ENCODE measurements at regions not wholly inside any gene's neighbourhood (a gene's known extent, or its start where the extent isn't known, plus 50 kb on each side); places are given as distances from the start of the nearest gene placed in this dataset.
A peak's percentile ranks its signal among the peaks of the same experiment; 100 is the strongest.

- no peak for DNase-seq (ENCODE audit: low spot score)
Measured at GRCh38 chr6:129967427-129967826, 51.0 kb upstream of the L3MBTL3 start.

GRCh38 chr6:129966125-129966524 lies 52.3 kb upstream of the L3MBTL3 start:
- DNase-seq (ENCODE audit: low spot score), result no peak

- no peak for DNase-seq (ENCODE audit: low spot score)
Measured at GRCh38 chr6:129965096-129965495, 53.3 kb upstream of the L3MBTL3 start.

- DNase-seq (ENCODE audit: low spot score), result no peak
Measured at GRCh38 chr6:129959358-129959930, 58.9 kb upstream of the L3MBTL3 start.

GRCh38 chr6:129957941-129958898 lies 60.2 kb upstream of the L3MBTL3 start:
- DNase-seq (ENCODE audit: low spot score), result no peak

- DNase-seq (ENCODE audit: low spot score), result no peak
Measured at GRCh38 chr6:129955584-129955983, 62.8 kb upstream of the L3MBTL3 start.

GRCh38 chr6:129954749-129955431 lies 63.5 kb upstream of the L3MBTL3 start:
- DNase-seq (ENCODE audit: low spot score), result no peak

GRCh38 chr6:129947797-129948196 lies 70.6 kb upstream of the L3MBTL3 start:
- DNase-seq (ENCODE audit: low spot score), result no peak

- DNase-seq (ENCODE audit: low spot score), result no peak
Measured at GRCh38 chr6:129946439-129947140, 71.8 kb upstream of the L3MBTL3 start.

- DNase-seq (ENCODE audit: low spot score), result no peak
Measured at GRCh38 chr6:129943637-129944271, 74.6 kb upstream of the L3MBTL3 start.

GRCh38 chr6:129940454-129941195 lies 77.8 kb upstream of the L3MBTL3 start:
- DNase-seq (ENCODE audit: low spot score), result no peak

- DNase-seq (ENCODE audit: low spot score), result no peak
Measured at GRCh38 chr6:129938249-129939020, 77.3 kb upstream of the TMEM244 start.

GRCh38 chr6:129936329-129937165 lies 75.4 kb upstream of the TMEM244 start:
- peak; percentile 65 for DNase-seq (ENCODE audit: low spot score)

- DNase-seq (ENCODE audit: low spot score), result no peak
Measured at GRCh38 chr6:129932321-129932720, 71.2 kb upstream of the TMEM244 start.

GRCh38 chr6:129929433-129929832 lies 68.3 kb upstream of the TMEM244 start:
- no peak for DNase-seq (ENCODE audit: low spot score)

- no peak for DNase-seq (ENCODE audit: low spot score)
Measured at GRCh38 chr6:129923530-129924250, 62.6 kb upstream of the TMEM244 start.

GRCh38 chr6:129921169-129921817 lies 60.2 kb upstream of the TMEM244 start:
- DNase-seq (ENCODE audit: low spot score), result no peak

Data from LoVo (cell line).